SIG-M5 (cell line): ENCODE measurements at regions not wholly inside any gene's neighbourhood (a gene's known extent, or its start where the extent isn't known, plus 50 kb on each side); places are given as distances from the start of the nearest gene placed in this dataset.
"Not testable (repeated sequence)": the region's sequence is repeated elsewhere in the genome, so short reads cannot be mapped to it uniquely, and the experiment has no call there.

Experiments used
- DNase-seq: peaks from one replicate; lab custom pipeline; 2025; lab: John Stamatoyannopoulos, UW

GRCh38 chr13:64778002-64778401, 2452.1 kb downstream of the PCDH9 start:
- DNase-seq = no peak

GRCh38 chr13:64774915-64775314, 2455.2 kb downstream of the PCDH9 start:
- DNase-seq = no peak

- no peak for DNase-seq
These were observed 2459.4 kb downstream of the PCDH9 start for GRCh38 chr13:64770743-64771142.

GRCh38 chr13:64767054-64767453, 2463.1 kb downstream of the PCDH9 start:
- DNase-seq = no peak

- DNase-seq = no peak
These were observed 2464.5 kb downstream of the PCDH9 start for GRCh38 chr13:64765636-64766035.

GRCh38 chr13:64758521-64759244, 2471.5 kb downstream of the PCDH9 start:
- no peak for DNase-seq

GRCh38 chr13:64756621-64757020, 2473.5 kb downstream of the PCDH9 start:
- DNase-seq = no peak

- no peak for DNase-seq
These were observed 2474.2 kb downstream of the PCDH9 start for GRCh38 chr13:64755961-64756360.

GRCh38 chr13:64753233-64754000, 2476.7 kb downstream of the PCDH9 start:
- no peak for DNase-seq

GRCh38 chr13:64749301-64749700, 2480.8 kb downstream of the PCDH9 start:
- no peak for DNase-seq

- DNase-seq = no peak
These were observed 2483.3 kb downstream of the PCDH9 start for GRCh38 chr13:64746845-64747244.

GRCh38 chr13:64740493-64740892, 2489.6 kb downstream of the PCDH9 start:
- DNase-seq = no peak

GRCh38 chr13:64725492-64725891, 2504.6 kb downstream of the PCDH9 start:
- DNase-seq = no peak

- no peak for DNase-seq
These were observed 2506.4 kb downstream of the PCDH9 start for GRCh38 chr13:64723724-64724123.

- DNase-seq = no peak
These were observed 2512.0 kb downstream of the PCDH9 start for GRCh38 chr13:64718116-64718515.

GRCh38 chr13:64716936-64717335, 2513.2 kb downstream of the PCDH9 start:
- DNase-seq = no peak

GRCh38 chr13:64709079-64709478, 2521.1 kb downstream of the PCDH9 start:
- no peak for DNase-seq

GRCh38 chr13:64704121-64704649, 2526.0 kb downstream of the PCDH9 start:
- no peak for DNase-seq

GRCh38 chr13:64697226-64697625, 2532.9 kb downstream of the PCDH9 start:
- DNase-seq = no peak

- DNase-seq = no peak
These were observed 2541.1 kb downstream of the PCDH9 start for GRCh38 chr13:64688893-64689677.

GRCh38 chr13:64686536-64686935, 2543.6 kb downstream of the PCDH9 start:
- DNase-seq = not testable (repeated sequence)

GRCh38 chr13:64684685-64685431, 2545.3 kb downstream of the PCDH9 start:
- DNase-seq = no peak
